Stimulated activated CD8-positive, alpha-beta memory T cell treated with anti-CD3 and anti-CD28 coated beads, Interleukin-7, amount 100 ng/mL, for 48 hours (primary cell): ENCODE measurements at regions not wholly inside any gene's neighbourhood (a gene's known extent, or its start where the extent isn't known, plus 50 kb on each side); places are given as distances from the start of the nearest gene placed in this dataset.

Experiments
- DNase-seq, 2 donors: peaks; one replicate each; pipeline ENCODE4 v3.0.0-alpha.2; 2020; ENCODE audit warnings: low read depth in 1 of 2; ENCODE audit errors: extremely low read depth in 1 of 2

- no peak for DNase-seq
These were observed 611.8 kb downstream of the BRD1 start for GRCh38 chr22:49215840-49216239.

GRCh38 chr22:49214976-49215375 is 612.7 kb downstream of the BRD1 start:
- DNase-seq: no peak

GRCh38 chr22:49213731-49214352 is 613.8 kb downstream of the BRD1 start:
- DNase-seq: no peak

- DNase-seq: no peak
These were observed 615.2 kb downstream of the BRD1 start for GRCh38 chr22:49212466-49212865.

GRCh38 chr22:49212002-49212401 is 615.7 kb downstream of the BRD1 start:
- DNase-seq: no peak

GRCh38 chr22:49211176-49211575 is 616.5 kb downstream of the BRD1 start:
- DNase-seq: no peak

GRCh38 chr22:49210606-49211005 is 617.1 kb downstream of the BRD1 start:
- DNase-seq: no peak

GRCh38 chr22:49209452-49210195 is 618.0 kb downstream of the BRD1 start:
- DNase-seq: no peak

- no peak for DNase-seq
These were observed 618.9 kb downstream of the BRD1 start for GRCh38 chr22:49208768-49209252.

- no peak for DNase-seq
These were observed 619.7 kb downstream of the BRD1 start for GRCh38 chr22:49208004-49208402.

- DNase-seq: no peak
These were observed 620.4 kb downstream of the BRD1 start for GRCh38 chr22:49207008-49208003.

GRCh38 chr22:49206281-49206680 is 621.4 kb downstream of the BRD1 start:
- no peak for DNase-seq

- no peak for DNase-seq
These were observed 622.2 kb downstream of the BRD1 start for GRCh38 chr22:49205483-49205800.

- no peak for DNase-seq
These were observed 622.8 kb downstream of the BRD1 start for GRCh38 chr22:49204599-49205482.

GRCh38 chr22:49203859-49204598 is 623.6 kb downstream of the BRD1 start:
- no peak for DNase-seq

- no peak for DNase-seq
These were observed 624.4 kb downstream of the BRD1 start for GRCh38 chr22:49203091-49203858.

GRCh38 chr22:49202226-49202625 is 625.4 kb downstream of the BRD1 start:
- no peak for DNase-seq

GRCh38 chr22:49201046-49201970 is 626.4 kb downstream of the BRD1 start:
- DNase-seq: no peak
